Neural crest cell (in vitro differentiated cells): ENCODE measurements at regions not wholly inside any gene's neighbourhood (a gene's known extent, or its start where the extent isn't known, plus 50 kb on each side); places are given as distances from the start of the nearest gene placed in this dataset.

Experiments used
- DNase-seq: peaks from one replicate; pipeline ENCODE4 v3.0.0; 2021; ENCODE audit warnings: low read depth, mixed read lengths, low spot score
- H3K27ac Mint-ChIP-seq: one replicate; pipeline ENCODE4 v1.8.0; 2021; ENCODE audit warnings: mild to moderate bottlenecking, mixed read lengths; ENCODE audit not compliant: unreplicated experiment
- H3K27me3 Mint-ChIP-seq: 2 replicates; pipeline ENCODE4 v1.8.0; 2021; ENCODE audit warnings: low read depth, mild to moderate bottlenecking, mixed read lengths
- H3K36me3 Mint-ChIP-seq: 2 replicates; pipeline ENCODE4 v1.8.0; 2021; ENCODE audit warnings: low read depth, mild to moderate bottlenecking, mixed read lengths
- H3K4me1 Mint-ChIP-seq: 2 replicates; pipeline ENCODE4 v1.8.0; 2021; ENCODE audit warnings: mixed read lengths
- H3K4me3 Mint-ChIP-seq: one replicate; pipeline ENCODE4 v1.8.0; 2021; ENCODE audit warnings: mild to moderate bottlenecking, mixed read lengths
- H3K9me3 Mint-ChIP-seq: 2 replicates; pipeline ENCODE4 v1.8.0; 2021; ENCODE audit warnings: mixed read lengths
- TF ChIP-seq, protein P1 (sequence below): fragments of 200-600 bp; sonication (generic); conservative IDR thresholded peaks from 2 replicates; pipeline ENCODE4 v1.5.0; 2021; ENCODE audit warnings: antibody characterized with exemption, mild to moderate bottlenecking

- Mint-ChIP-seq H3K4me3 (no peak overlapping the region), H3K27me3 (no peaks in the 10 kb centered on the region), H3K27ac (no peak overlapping the region), H3K36me3 (no peaks in the 10 kb centered on the region), H3K9me3 (no peaks in the 10 kb centered on the region), H3K4me1 (no peaks in the 10 kb centered on the region)
- no peak for DNase-seq
- TF ChIP-seq, protein P1, sequence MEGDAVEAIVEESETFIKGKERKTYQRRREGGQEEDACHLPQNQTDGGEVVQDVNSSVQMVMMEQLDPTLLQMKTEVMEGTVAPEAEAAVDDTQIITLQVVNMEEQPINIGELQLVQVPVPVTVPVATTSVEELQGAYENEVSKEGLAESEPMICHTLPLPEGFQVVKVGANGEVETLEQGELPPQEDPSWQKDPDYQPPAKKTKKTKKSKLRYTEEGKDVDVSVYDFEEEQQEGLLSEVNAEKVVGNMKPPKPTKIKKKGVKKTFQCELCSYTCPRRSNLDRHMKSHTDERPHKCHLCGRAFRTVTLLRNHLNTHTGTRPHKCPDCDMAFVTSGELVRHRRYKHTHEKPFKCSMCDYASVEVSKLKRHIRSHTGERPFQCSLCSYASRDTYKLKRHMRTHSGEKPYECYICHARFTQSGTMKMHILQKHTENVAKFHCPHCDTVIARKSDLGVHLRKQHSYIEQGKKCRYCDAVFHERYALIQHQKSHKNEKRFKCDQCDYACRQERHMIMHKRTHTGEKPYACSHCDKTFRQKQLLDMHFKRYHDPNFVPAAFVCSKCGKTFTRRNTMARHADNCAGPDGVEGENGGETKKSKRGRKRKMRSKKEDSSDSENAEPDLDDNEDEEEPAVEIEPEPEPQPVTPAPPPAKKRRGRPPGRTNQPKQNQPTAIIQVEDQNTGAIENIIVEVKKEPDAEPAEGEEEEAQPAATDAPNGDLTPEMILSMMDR: no peak
These were observed 89.3 kb downstream of the SPTSSA start for GRCh38 chr14:34372786-34373185.

DNA sequence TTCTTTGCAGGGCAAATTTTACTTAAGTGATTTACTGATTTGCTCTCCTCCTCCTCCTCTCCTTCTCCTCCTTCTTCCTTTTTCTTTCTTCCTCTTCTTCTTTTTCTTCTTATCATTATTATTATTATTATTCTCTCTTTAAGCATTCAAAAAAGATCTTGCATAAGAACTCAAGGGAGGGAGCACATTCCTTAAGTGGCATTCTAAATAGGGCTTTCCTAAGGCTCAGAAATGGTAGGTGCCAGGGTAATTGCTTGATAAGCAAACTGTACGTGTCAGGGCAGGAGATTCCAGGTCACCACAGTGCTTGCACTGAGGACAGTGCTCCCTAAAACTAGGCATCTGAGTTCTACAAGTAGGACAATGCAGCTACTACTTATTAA, 92.4 kb downstream of the SPTSSA start:
- no peaks in the 10 kb centered on the region for H3K27me3 Mint-ChIP-seq
- no peak for DNase-seq
- no peak overlapping the region for H3K4me3 Mint-ChIP-seq
- H3K9me3 Mint-ChIP-seq: no peaks in the 10 kb centered on the region
- H3K36me3 Mint-ChIP-seq: no peaks in the 10 kb centered on the region
- H3K4me1 Mint-ChIP-seq: no peaks in the 10 kb centered on the region
- TF ChIP-seq, protein P1: no peak
- no peak overlapping the region for H3K27ac Mint-ChIP-seq

DNA sequence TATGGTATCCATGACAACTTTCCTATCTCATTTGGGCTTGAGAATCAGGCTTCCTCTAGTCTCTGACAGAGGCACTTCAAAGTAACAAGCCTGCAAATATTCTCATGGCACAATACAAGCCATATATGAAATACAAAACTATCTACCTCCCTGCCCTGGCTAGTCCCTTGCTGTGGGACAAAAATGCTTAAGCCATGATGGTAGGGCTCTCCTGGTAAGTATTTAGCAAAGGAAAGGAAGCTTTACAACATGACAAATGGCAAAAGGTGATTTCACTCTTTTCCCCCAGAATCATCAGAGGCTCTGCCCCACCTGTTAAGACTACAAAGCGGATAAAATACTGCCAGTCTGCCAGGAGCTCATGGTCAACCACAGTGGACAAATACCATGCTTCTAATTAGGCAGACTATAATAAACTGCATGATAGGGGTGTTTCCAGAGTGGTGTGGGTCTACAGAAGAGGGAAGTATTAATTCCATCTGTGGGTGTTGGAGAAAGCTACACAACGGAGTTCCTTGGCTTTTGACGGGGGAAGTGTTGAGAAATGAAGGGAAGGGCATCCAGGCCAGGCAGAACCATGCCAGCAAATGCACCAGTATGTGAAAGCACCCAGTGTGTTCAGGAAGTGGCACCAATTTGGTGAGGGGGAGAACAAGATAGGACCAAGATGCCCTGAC, 92.9 kb downstream of the SPTSSA start:
- Mint-ChIP-seq H3K4me1 (no peaks in the 10 kb centered on the region), H3K27ac (no peak overlapping the region), H3K4me3 (no peak overlapping the region), H3K36me3 (no peaks in the 10 kb centered on the region), H3K9me3 (no peaks in the 10 kb centered on the region), H3K27me3 (no peaks in the 10 kb centered on the region)
- TF ChIP-seq, protein P1: no peak
- no peak for DNase-seq

DNA sequence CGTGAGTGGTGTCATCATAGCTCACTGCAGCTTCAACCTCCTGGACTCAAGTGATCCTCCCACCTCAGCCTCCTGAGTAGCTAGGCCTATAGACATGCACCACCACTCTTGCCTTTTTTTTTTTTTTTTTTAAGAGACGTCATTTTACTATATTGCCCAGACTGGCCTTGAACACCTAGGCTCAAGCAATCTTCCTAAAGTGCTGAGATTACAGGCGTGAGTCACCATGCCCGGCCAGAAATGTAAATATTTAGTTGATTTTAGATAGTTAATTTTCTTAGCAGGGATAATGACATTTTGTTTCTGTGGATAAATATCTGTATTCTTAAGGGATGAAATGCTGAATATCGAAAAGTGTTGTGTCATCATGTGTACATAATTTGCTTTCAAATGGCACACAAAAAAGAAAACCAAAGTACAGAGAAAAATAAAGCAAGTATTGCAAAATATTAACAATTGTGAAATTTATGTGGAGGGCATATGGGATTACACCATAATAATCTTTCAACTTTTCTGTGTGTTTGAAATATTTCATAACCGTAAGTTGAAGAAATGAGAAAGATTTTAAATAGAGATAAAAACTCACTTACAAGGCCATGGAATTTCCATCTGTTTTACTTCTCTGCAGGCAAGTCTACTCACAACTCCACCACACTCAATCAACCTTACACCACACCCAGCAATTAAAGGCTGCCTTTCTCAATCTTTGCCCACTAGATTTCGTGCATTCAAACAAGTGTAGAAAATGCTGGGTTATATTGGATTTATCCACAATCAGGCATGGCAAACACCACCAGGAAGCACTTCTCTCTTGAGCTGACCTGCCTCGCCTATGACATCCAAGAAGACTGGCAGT, 93.7 kb downstream of the SPTSSA start:
- no peaks in the 10 kb centered on the region for H3K27me3 Mint-ChIP-seq
- no peak for DNase-seq
- H3K4me1 Mint-ChIP-seq: no peaks in the 10 kb centered on the region
- no peaks in the 10 kb centered on the region for H3K36me3 Mint-ChIP-seq
- no peak overlapping the region for H3K4me3 Mint-ChIP-seq
- TF ChIP-seq, protein P1: no peak
- no peaks in the 10 kb centered on the region for H3K9me3 Mint-ChIP-seq
- H3K27ac Mint-ChIP-seq: no peak overlapping the region

GRCh38 chr14:34365309-34365915, 96.6 kb downstream of the SPTSSA start:
- H3K9me3 Mint-ChIP-seq: no peaks in the 10 kb centered on the region
- no peaks in the 10 kb centered on the region for H3K36me3 Mint-ChIP-seq
- no peak for DNase-seq
- TF ChIP-seq, protein P1: peak; percentile 40
- H3K4me1 Mint-ChIP-seq: peaks cover 8% of the 10 kb centered on the region
- H3K27ac Mint-ChIP-seq: no peak overlapping the region
- H3K27me3 Mint-ChIP-seq: no peaks in the 10 kb centered on the region
- no peak overlapping the region for H3K4me3 Mint-ChIP-seq
